ENCODE measurements at regions not wholly inside any gene's neighbourhood (a gene's known extent, or its start where the extent isn't known, plus 50 kb on each side); places are given as distances from the start of the nearest gene placed in this dataset.
"Not testable (repeated sequence)": the region's sequence is repeated elsewhere in the genome, so short reads cannot be mapped to it uniquely, and the experiment has no call there.

GRCh38 chr5:176043986-176044385 lies 75.9 kb upstream of the THOC3 start:
- H3K4me3 ChIP-seq (ENCODE audit: low read depth, low read length); in situ Hi-C loops (cut with HindIII; ENCODE audit: low sequenced_read_pairs); DNase-seq (ENCODE audit: low read depth, low spot score): not testable (repeated sequence)

GRCh38 chr5:176044431-176044830 lies 76.3 kb upstream of the THOC3 start:
- in situ Hi-C loops (cut with HindIII; ENCODE audit: low sequenced_read_pairs); H3K4me3 ChIP-seq (ENCODE audit: low read depth, low read length); DNase-seq (ENCODE audit: low read depth, low spot score): not testable (repeated sequence)

GRCh38 chr5:176045442-176045841 lies 77.3 kb upstream of the THOC3 start:
- DNase-seq (ENCODE audit: low read depth, low spot score); in situ Hi-C loops (cut with HindIII; ENCODE audit: low sequenced_read_pairs); H3K4me3 ChIP-seq (ENCODE audit: low read depth, low read length): not testable (repeated sequence)

- DNase-seq (ENCODE audit: low read depth, low spot score); in situ Hi-C loops (cut with HindIII; ENCODE audit: low sequenced_read_pairs); H3K4me3 ChIP-seq (ENCODE audit: low read depth, low read length): not testable (repeated sequence)
Observed at GRCh38 chr5:176048671-176049070, 80.6 kb upstream of the THOC3 start.

GRCh38 chr5:176060472-176061268 lies 92.6 kb upstream of the THOC3 start:
- in situ Hi-C loops (cut with HindIII; ENCODE audit: low sequenced_read_pairs); DNase-seq (ENCODE audit: low read depth, low spot score); H3K4me3 ChIP-seq (ENCODE audit: low read depth, low read length): not testable (repeated sequence)

- in situ Hi-C loops (cut with HindIII; ENCODE audit: low sequenced_read_pairs); DNase-seq (ENCODE audit: low read depth, low spot score); H3K4me3 ChIP-seq (ENCODE audit: low read depth, low read length): not testable (repeated sequence)
Observed at GRCh38 chr5:176061269-176061622, 93.1 kb upstream of the THOC3 start.

- DNase-seq (ENCODE audit: low read depth, low spot score); H3K4me3 ChIP-seq (ENCODE audit: low read depth, low read length); in situ Hi-C loops (cut with HindIII; ENCODE audit: low sequenced_read_pairs): not testable (repeated sequence)
Observed at GRCh38 chr5:176061660-176062059, 93.5 kb upstream of the THOC3 start.

- in situ Hi-C loops (cut with HindIII; ENCODE audit: low sequenced_read_pairs); H3K4me3 ChIP-seq (ENCODE audit: low read depth, low read length); DNase-seq (ENCODE audit: low read depth, low spot score): not testable (repeated sequence)
Observed at GRCh38 chr5:176066262-176066945, 98.3 kb upstream of the THOC3 start.

- H3K4me3 ChIP-seq (ENCODE audit: low read depth, low read length); DNase-seq (ENCODE audit: low read depth, low spot score); in situ Hi-C loops (cut with HindIII; ENCODE audit: low sequenced_read_pairs): not testable (repeated sequence)
Observed at GRCh38 chr5:176067162-176067561, 99.0 kb upstream of the THOC3 start.

GRCh38 chr5:176067948-176068347 lies 99.8 kb upstream of the THOC3 start:
- H3K4me3 ChIP-seq (ENCODE audit: low read depth, low read length); DNase-seq (ENCODE audit: low read depth, low spot score); in situ Hi-C loops (cut with HindIII; ENCODE audit: low sequenced_read_pairs): not testable (repeated sequence)

- in situ Hi-C loops (cut with HindIII; ENCODE audit: low sequenced_read_pairs); H3K4me3 ChIP-seq (ENCODE audit: low read depth, low read length); DNase-seq (ENCODE audit: low read depth, low spot score): not testable (repeated sequence)
Observed at GRCh38 chr5:176073996-176074571, 106.0 kb upstream of the THOC3 start.

GRCh38 chr5:176083717-176084116 lies 115.6 kb upstream of the THOC3 start:
- H3K4me3 ChIP-seq (ENCODE audit: low read depth, low read length); in situ Hi-C loops (cut with HindIII; ENCODE audit: low sequenced_read_pairs); DNase-seq (ENCODE audit: low read depth, low spot score): not testable (repeated sequence)

- H3K4me3 ChIP-seq (ENCODE audit: low read depth, low read length); DNase-seq (ENCODE audit: low read depth, low spot score); in situ Hi-C loops (cut with HindIII; ENCODE audit: low sequenced_read_pairs): not testable (repeated sequence)
Observed at GRCh38 chr5:176103083-176103482, 135.0 kb upstream of the THOC3 start.

GRCh38 chr5:176112888-176113287 lies 125.3 kb upstream of the SIMC1 start:
- in situ Hi-C loops (cut with HindIII; ENCODE audit: low sequenced_read_pairs); DNase-seq (ENCODE audit: low read depth, low spot score); H3K4me3 ChIP-seq (ENCODE audit: low read depth, low read length): not testable (repeated sequence)

GRCh38 chr5:176113673-176114335 lies 124.4 kb upstream of the SIMC1 start:
- DNase-seq (ENCODE audit: low read depth, low spot score); H3K4me3 ChIP-seq (ENCODE audit: low read depth, low read length); in situ Hi-C loops (cut with HindIII; ENCODE audit: low sequenced_read_pairs): not testable (repeated sequence)

GRCh38 chr5:176114825-176115224 lies 123.4 kb upstream of the SIMC1 start:
- in situ Hi-C loops (cut with HindIII; ENCODE audit: low sequenced_read_pairs); DNase-seq (ENCODE audit: low read depth, low spot score); H3K4me3 ChIP-seq (ENCODE audit: low read depth, low read length): not testable (repeated sequence)

- H3K4me3 ChIP-seq (ENCODE audit: low read depth, low read length); DNase-seq (ENCODE audit: low read depth, low spot score); in situ Hi-C loops (cut with HindIII; ENCODE audit: low sequenced_read_pairs): not testable (repeated sequence)
Observed at GRCh38 chr5:176117699-176118238, 120.5 kb upstream of the SIMC1 start.
